MM.1S (cell line): ENCODE measurements at regions not wholly inside any gene's neighbourhood (a gene's known extent, or its start where the extent isn't known, plus 50 kb on each side); places are given as distances from the start of the nearest gene placed in this dataset.

Experiments
- EZH2 ChIP-seq: fragments of 300-600 bp; sonication (generic); optimal IDR thresholded peaks from 2 replicates; pipeline ENCODE3; 2017; ENCODE audit warnings: low read depth, mild to moderate bottlenecking, antibody characterized with exemption, low read length, mixed read lengths
- EZH2phosphoT487 ChIP-seq: fragments of 300-600 bp; sonication (generic); IDR thresholded peaks from 2 replicates; pipeline ENCODE4 v1.6.1; 2018; ENCODE audit warnings: antibody characterized with exemption, low read length
- TF ChIP-seq, protein P1 (sequence below): fragments of 300-600 bp; sonication (generic); IDR thresholded peaks from 2 replicates; pipeline ENCODE4 v1.5.1; 2016; ENCODE audit warnings: antibody characterized with exemption, low read length, mixed read lengths

DNA sequence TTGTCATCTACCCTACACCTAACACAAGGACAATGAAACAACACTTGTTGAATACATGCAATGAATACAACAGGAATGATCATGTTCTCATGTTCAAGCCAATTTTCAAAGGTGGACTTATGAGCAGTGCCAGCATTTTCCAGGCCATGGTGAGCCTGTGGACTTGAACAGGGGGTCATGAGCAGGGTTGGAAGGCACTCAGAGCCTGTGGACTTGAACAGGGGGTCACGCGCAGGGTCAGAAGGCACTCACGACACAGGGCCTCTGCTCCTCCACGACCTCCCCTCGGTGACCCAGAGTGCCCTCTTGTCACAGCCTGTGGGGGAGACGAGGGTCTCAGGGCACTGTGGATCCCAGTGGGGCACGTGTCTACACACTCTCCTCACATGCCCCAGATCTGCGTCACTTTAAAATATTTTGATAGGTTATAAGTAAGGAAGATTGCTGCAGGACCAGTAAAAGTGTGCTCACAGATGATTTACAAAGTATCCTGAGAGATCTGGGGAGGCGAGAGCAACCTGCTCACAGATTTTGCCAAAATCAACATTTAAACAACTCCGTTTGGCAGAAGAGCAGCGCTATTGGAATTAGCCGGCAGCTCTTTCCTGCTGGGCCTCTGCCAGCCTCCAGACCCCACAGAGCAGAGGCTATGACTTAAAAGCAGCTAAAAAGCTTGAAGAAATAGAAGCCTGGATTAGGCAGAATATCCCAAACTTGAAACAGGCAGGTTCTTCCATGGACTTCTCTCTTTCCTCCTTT lies 121.9 kb downstream of the TMEM18 start:
- TF ChIP-seq, protein P1, sequence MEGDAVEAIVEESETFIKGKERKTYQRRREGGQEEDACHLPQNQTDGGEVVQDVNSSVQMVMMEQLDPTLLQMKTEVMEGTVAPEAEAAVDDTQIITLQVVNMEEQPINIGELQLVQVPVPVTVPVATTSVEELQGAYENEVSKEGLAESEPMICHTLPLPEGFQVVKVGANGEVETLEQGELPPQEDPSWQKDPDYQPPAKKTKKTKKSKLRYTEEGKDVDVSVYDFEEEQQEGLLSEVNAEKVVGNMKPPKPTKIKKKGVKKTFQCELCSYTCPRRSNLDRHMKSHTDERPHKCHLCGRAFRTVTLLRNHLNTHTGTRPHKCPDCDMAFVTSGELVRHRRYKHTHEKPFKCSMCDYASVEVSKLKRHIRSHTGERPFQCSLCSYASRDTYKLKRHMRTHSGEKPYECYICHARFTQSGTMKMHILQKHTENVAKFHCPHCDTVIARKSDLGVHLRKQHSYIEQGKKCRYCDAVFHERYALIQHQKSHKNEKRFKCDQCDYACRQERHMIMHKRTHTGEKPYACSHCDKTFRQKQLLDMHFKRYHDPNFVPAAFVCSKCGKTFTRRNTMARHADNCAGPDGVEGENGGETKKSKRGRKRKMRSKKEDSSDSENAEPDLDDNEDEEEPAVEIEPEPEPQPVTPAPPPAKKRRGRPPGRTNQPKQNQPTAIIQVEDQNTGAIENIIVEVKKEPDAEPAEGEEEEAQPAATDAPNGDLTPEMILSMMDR = no peak
- TF ChIP-seq EZH2 = no peak
- no peak for TF ChIP-seq EZH2phosphoT487
